ENCODE measurements at regions not wholly inside any gene's neighbourhood (a gene's known extent, or its start where the extent isn't known, plus 50 kb on each side); places are given as distances from the start of the nearest gene placed in this dataset.
"Not testable (repeated sequence)": the region's sequence is repeated elsewhere in the genome, so short reads cannot be mapped to it uniquely, and the experiment has no call there.

DNA sequence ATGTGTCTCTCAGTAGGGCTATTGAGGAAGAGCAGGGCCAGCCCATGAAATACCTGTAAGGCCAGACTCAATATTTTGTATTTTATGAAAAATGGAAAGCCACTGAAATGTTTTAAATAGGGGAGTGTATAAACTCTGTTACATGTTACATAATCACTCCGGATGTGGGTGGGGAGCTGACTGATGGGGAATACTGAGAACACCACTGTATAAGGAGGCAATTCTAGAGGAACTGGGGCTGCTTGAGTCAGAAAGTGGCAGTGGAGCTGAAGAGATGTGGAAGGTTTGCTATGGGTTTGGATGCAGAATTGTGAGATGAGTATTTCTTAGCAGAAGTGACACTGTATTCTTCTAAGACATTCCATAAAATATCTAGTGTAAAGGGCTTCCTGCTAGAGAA lies 647.8 kb upstream of the LCORL start:
- no peak for DNase-seq (ENCODE audit: low read depth)

GRCh38 chr4:18666322-18666721 lies 644.8 kb upstream of the LCORL start:
- no peak for DNase-seq (ENCODE audit: low read depth)

DNA sequence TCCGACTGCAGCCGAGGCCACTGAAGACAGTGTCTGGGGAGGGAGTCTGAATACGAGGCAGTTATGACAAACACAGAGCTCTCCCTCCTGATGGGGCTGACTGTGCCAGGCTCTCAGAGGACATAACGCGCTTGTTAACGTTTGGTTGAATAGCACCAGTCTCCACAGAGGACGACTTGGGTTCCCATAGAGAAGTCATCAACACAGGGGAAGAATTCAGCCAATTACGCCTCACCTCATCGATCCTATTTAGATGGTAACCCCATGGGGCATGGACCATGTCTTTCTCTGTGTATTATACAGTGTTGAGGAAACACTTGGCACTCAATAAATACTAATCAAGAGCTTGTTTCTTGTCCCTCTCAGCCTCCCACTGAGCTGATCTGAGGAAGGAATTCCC lies 642.6 kb upstream of the LCORL start:
- no peak for DNase-seq (ENCODE audit: low read depth)

GRCh38 chr4:18645351-18645750 lies 623.8 kb upstream of the LCORL start:
- no peak for DNase-seq (ENCODE audit: low read depth)

DNA sequence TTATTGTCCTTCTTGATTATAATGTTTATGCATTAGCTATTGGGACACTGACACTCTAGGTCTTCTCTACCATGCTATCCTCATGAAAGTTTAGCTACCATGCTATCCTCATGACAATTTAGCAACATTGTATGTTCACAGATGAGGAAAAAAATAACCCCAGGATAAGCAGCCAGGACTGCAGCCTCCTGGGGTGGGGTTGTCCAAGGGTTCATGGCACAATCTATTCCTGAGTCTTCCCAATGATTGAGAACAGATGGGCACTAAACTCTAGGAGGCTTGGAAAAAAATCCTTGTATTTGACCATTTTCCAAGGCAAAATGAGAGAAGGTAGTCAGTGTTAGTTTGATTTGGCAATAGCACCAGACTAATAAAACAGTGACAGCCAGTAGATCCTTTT lies 619.8 kb upstream of the LCORL start:
- no peak for DNase-seq (ENCODE audit: low read depth)

DNA sequence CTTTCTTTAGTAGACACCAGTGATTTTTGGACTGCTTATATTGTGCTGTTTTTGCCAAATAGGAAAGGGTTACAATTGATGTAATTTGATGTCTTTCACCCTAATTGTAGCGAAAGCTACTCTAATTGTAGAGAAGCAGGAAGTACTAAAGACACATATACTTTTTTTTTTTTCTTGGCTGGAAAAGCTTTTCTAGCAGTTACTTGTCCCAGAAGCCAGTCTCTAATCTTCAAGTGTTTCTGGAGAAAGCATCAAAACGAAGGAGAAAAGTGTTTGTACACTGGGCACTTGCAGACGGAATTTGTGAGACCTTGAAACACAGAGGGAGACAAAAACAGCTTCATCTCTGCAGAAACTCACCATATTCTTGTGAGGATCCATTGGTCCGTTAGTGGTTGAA lies 616.5 kb upstream of the LCORL start:
- DNase-seq (ENCODE audit: low read depth): no peak

DNA sequence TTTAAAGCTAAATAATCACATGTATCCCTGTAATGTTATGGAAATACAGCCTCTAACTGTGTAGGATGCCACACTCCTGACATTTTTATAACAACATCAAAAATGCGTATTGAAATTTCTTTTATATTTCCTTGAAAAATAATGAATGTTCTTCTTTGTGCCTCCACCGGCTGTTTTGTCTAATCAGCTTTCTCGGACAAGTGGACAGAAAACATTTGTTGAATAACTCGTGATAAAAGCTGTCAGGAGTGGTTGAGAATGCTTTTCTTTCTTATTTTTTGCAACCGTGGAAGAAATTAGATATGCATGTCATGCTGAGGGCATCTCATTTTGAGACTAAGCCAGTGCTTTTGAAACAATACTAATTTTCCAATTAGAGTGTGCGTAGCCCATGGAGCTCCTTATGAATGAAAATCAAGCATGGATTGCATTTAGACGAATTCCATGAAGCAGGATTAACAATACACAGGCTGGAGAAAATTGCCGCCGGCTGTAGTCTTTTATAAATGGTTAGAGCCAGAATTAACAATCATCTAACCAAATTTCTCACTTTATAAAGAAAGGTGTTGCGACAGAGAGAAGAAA lies 614.5 kb upstream of the LCORL start:
- no peak for DNase-seq (ENCODE audit: low read depth)

GRCh38 chr4:18635531-18635930 lies 614.0 kb upstream of the LCORL start:
- DNase-seq (ENCODE audit: low read depth): no peak

- DNase-seq (ENCODE audit: low read depth): no peak
Measured at GRCh38 chr4:18631586-18631985, 610.0 kb upstream of the LCORL start.

DNA sequence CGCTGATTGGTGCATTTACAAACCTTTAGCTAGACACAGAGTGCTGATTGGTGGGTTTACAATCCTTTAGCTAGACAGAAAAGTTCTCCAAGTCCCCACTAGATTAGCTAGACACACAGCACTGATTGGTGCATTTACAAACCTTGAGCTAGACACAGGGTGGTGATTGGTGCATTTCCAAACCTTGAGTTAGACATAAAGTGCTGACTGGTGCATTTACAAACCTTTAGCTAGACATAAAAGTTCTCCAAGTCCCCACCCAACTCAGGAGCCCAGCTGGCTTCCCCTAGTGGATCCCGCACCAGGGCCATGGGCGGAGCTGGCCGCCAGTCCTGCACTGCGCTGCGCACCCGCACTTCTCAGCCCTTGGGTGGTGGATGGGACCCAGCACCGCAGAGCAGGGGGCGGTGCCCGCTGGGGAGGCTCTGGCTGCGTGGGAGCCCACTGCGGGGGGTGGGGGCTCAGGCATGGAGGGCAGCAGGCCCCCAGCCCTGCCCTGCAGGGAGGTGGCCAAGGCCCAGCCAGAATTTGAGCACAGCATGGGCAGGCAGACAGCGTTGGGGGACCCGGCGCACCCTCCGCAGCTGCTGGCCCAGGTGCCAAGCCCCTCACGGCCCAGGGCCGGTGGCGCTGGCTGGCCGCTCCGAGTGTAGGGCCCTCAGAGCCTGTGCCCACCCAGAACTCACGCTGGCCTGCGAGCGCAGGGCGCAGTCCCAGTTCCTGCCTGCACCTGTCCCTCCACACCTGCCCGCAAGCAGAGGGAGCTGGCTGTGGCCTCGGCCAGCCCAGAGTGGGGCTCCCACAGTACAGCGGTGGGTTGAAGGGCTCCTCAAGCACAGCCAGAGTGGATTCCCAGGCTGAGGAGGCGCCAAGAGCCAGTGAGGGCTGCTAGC lies 608.9 kb upstream of the LCORL start:
- no peak for DNase-seq (ENCODE audit: low read depth)

- no peak for DNase-seq (ENCODE audit: low read depth)
Measured at GRCh38 chr4:18627447-18628005, 606.0 kb upstream of the LCORL start.

GRCh38 chr4:18626996-18627395 lies 605.4 kb upstream of the LCORL start:
- DNase-seq (ENCODE audit: low read depth): no peak

- DNase-seq (ENCODE audit: low read depth): no peak
Measured at GRCh38 chr4:18626366-18626765, 604.8 kb upstream of the LCORL start.

DNA sequence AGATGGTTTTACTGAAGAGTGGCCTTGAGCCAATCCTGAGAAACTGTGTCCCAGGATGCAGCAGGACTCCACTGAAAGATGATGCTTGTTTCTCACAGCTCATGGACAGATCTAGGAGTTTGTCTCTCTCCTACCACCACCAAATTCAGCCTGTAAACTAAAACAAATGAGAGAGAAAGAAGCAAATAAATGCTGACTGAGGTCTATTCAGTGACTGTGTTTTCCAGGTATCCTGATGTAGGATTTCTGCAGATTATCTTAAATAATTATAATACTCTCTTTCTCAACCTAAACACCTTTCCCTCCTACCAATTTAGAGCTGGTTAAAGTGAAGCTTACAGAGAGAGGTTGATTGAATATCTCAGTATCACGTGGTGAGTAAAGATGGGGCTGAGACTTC lies 599.6 kb upstream of the LCORL start:
- no peak for DNase-seq (ENCODE audit: low read depth)

- DNase-seq (ENCODE audit: low read depth): no peak
Measured at GRCh38 chr4:18616720-18617119, 595.2 kb upstream of the LCORL start.

GRCh38 chr4:18611026-18611425 lies 589.5 kb upstream of the LCORL start:
- DNase-seq (ENCODE audit: low read depth): no peak

GRCh38 chr4:18608908-18609533 lies 587.5 kb upstream of the LCORL start:
- no peak for DNase-seq (ENCODE audit: low read depth)

DNA sequence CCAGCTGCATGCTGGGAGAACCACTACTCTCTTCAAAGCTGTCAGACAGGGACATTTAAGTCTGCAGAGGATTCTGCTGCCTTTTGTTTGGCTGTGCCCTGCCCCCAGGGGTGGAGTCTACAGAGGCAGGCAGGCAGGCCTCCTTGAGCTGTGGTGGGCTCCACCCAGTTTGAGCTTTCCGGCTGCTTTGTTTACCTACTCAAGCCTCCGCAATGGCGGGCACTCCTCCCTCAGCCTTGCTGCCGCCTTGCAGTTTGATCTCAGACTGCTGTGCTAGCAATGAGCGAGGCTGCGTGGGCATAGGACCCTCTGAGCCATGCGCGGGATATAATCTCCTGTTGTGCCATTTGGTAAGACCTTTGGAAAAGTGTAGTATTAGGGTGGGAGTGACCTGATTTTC lies 581.1 kb upstream of the LCORL start:
- DNase-seq (ENCODE audit: low read depth): not testable (repeated sequence)

DNA sequence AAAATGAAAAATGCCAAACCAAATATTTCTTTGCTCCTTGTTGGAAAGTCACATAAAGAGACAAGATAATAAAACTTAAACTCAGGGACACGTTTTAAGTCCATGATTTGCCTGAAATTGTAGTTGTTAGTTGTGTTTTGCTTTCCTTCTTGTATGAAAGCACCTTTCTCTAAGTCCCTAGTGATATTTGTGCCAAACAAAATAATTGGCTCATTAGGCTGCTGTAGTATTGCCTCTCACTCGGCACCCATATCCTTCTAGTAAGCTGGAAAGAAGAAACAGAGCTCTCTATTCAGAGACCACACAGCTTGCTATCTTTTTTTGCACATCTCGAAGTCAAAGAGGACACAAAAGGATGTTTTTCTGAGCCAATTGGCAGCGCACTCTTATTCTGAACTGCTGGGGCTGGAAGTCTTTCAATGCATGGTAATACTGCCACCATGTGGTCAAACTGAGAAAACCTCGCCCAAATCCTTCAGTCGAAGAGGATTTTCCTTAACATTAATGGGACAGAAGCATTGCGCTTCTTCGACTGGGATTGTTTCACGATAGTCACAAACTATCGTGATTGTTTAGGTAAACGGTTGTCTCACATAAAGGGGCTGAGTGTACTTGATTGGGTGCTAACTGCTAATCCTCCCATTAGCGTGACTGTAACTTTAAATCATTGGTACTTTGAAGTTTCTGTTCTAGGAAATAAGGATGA lies 571.9 kb upstream of the LCORL start:
- DNase-seq (ENCODE audit: low read depth): peak; percentile 15

- no peak for DNase-seq (ENCODE audit: low read depth)
Measured at GRCh38 chr4:18582841-18583240, 561.3 kb upstream of the LCORL start.

GRCh38 chr4:18578307-18578706 lies 556.8 kb upstream of the LCORL start:
- no peak for DNase-seq (ENCODE audit: low read depth)

DNA sequence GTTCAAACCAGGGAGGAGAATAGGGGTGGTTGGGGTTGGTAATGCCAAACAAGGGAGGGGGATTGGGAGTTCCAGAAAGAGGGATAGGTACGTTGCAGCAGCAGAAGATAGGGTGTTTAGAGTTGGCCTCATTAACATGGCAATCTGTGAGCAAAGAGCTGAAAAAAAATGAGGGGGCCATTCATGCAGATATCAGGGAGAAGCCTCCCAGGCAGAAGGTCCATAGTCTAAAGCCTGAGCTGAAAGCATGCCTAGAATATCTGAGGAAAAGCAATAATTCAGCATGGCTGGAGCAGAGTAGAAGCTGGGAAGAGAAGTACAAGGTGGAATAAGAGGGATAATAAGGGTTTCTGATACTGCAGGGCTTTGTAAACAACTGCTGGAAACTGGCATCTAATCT lies 550.9 kb upstream of the LCORL start:
- no peak for DNase-seq (ENCODE audit: low read depth)
